GM20431 (cell line): ENCODE measurements at regions not wholly inside any gene's neighbourhood (a gene's known extent, or its start where the extent isn't known, plus 50 kb on each side); places are given as distances from the start of the nearest gene placed in this dataset.
"Not testable (repeated sequence)": the region's sequence is repeated elsewhere in the genome, so short reads cannot be mapped to it uniquely, and the experiment has no call there.

ENCODE experiments used
- in situ Hi-C: fragments of 300-500 bp; cut with MseI, MboI; formaldehyde crosslinking; loops from one replicate; pipeline ENCODE4 v1.15.0; 2020; ENCODE audit warnings: low sequenced_read_pairs; ENCODE audit not compliant: unreplicated experiment

- in situ Hi-C loops: not testable (repeated sequence)
Measured at GRCh38 chr17:45585794-45586650, 95.5 kb upstream of the PLEKHM1 start.

GRCh38 chr17:45586651-45586934 is 96.1 kb upstream of the PLEKHM1 start:
- in situ Hi-C loops: not testable (repeated sequence)

- in situ Hi-C loops: not testable (repeated sequence)
Measured at GRCh38 chr17:45592433-45592923, 102.0 kb upstream of the PLEKHM1 start.

GRCh38 chr17:45596347-45596746 is 105.8 kb upstream of the PLEKHM1 start:
- in situ Hi-C loops: not testable (repeated sequence)

GRCh38 chr17:45600052-45601012 is 109.8 kb upstream of the PLEKHM1 start:
- in situ Hi-C loops: not testable (repeated sequence)

GRCh38 chr17:45601013-45601412 is 110.5 kb upstream of the PLEKHM1 start:
- in situ Hi-C loops: not testable (repeated sequence)

GRCh38 chr17:45601605-45602539 is 111.4 kb upstream of the PLEKHM1 start:
- in situ Hi-C loops: not testable (repeated sequence)

- in situ Hi-C loops: not testable (repeated sequence)
Measured at GRCh38 chr17:45605751-45606150, 115.2 kb upstream of the PLEKHM1 start.

GRCh38 chr17:45619984-45620405 is 129.5 kb upstream of the PLEKHM1 start:
- in situ Hi-C loops: not testable (repeated sequence)

GRCh38 chr17:45620468-45620867 is 129.9 kb upstream of the PLEKHM1 start:
- in situ Hi-C loops: not testable (repeated sequence)

- in situ Hi-C loops: not testable (repeated sequence)
Measured at GRCh38 chr17:45621087-45621486, 130.6 kb upstream of the PLEKHM1 start.

GRCh38 chr17:45622295-45622694 is 131.8 kb upstream of the PLEKHM1 start:
- in situ Hi-C loops: not testable (repeated sequence)

- in situ Hi-C loops: no loop called here
Measured at GRCh38 chr17:45628019-45628418, 137.5 kb upstream of the PLEKHM1 start.

GRCh38 chr17:45631941-45632340 is 141.4 kb upstream of the PLEKHM1 start:
- in situ Hi-C loops: no loop called here

GRCh38 chr17:45639297-45639849 is 144.7 kb upstream of the CRHR1 start:
- in situ Hi-C loops: no loop called here

- in situ Hi-C loops: loop anchor here (10.0 kb wide), 1 partner anchor 185 kb away; no protein-coding TSS in a partner anchor
Measured at GRCh38 chr17:45640141-45640850, 143.8 kb upstream of the CRHR1 start.

- in situ Hi-C loops: loop anchor here (10.0 kb wide), 1 partner anchor 183 kb away; no protein-coding TSS in a partner anchor
Measured at GRCh38 chr17:45641541-45641940, 142.6 kb upstream of the CRHR1 start.

GRCh38 chr17:45643591-45643990 is 140.5 kb upstream of the CRHR1 start:
- in situ Hi-C loops: loop anchor here (10.0 kb wide), 1 partner anchor 181 kb away; no protein-coding TSS in a partner anchor
